ENCODE measurements at regions not wholly inside any gene's neighbourhood (a gene's known extent, or its start where the extent isn't known, plus 50 kb on each side); places are given as distances from the start of the nearest gene placed in this dataset.

GRCh38 chrY:7542256-7542858 is 630.8 kb upstream of the AMELY start:
- no peak overlapping the region for H3K27ac ChIP-seq (ENCODE audit: low read length)

GRCh38 chrY:7529396-7529795 is 617.8 kb upstream of the AMELY start:
- H3K9me2 ChIP-seq (ENCODE audit: insufficient read depth, low read length) = no peaks in the 10 kb centered on the region
- no peaks in the 10 kb centered on the region for H3K79me2 ChIP-seq (replicated peaks; ENCODE audit: insufficient read depth, low read length)
- no peaks in the 10 kb centered on the region for H3K27me3 ChIP-seq (ENCODE audit: insufficient read depth, low read depth, low read length)
- no peaks in the 10 kb centered on the region for H3K36me3 ChIP-seq (ENCODE audit: insufficient read depth, low read length)
- H3K9me3 ChIP-seq (ENCODE audit: low read length) = no peaks in the 10 kb centered on the region
- no peak overlapping the region for H3K4me3 ChIP-seq (ENCODE audit: low read length)
- H3K4me2 ChIP-seq (ENCODE audit: low read length) = no peak overlapping the region
- H4K20me1 ChIP-seq (ENCODE audit: insufficient read depth) = no peaks in the 10 kb centered on the region
- H3F3A ChIP-seq (ENCODE audit: insufficient read depth, low read length, poor library complexity, severe bottlenecking) = no peaks in the 10 kb centered on the region
- no peak overlapping the region for H3K27ac ChIP-seq (ENCODE audit: low read length)
- H3K9ac ChIP-seq (ENCODE audit: low read length) = no peak overlapping the region
- H2AFZ ChIP-seq (ENCODE audit: low read depth, low read length) = no peak overlapping the region
- no peak for TF ChIP-seq CTCF (IDR thresholded peaks at IDR 0.05; ENCODE audit: poor library complexity, severe bottlenecking)
- TF ChIP-seq POLR2AphosphoS5 (IDR thresholded peaks at IDR 0.05) = no peak
- no peak for TF ChIP-seq MXI1 (conservative IDR thresholded peaks at IDR 0.05; ENCODE audit: poor library complexity, severe bottlenecking)
- TF ChIP-seq RAD21 (conservative IDR thresholded peaks at IDR 0.05) = no peak
- TF ChIP-seq SMC3 (conservative IDR thresholded peaks at IDR 0.05; ENCODE audit: poor library complexity) = no peak
- no peak for TF ChIP-seq TAF1 (IDR thresholded peaks at IDR 0.05; ENCODE audit: low read depth)
- no peak for TF ChIP-seq EZH2 (IDR thresholded peaks at IDR 0.05; ENCODE audit: borderline replicate concordance, insufficient read depth, low read length, poor library complexity, severe bottlenecking)
- no peak for TF ChIP-seq EP300 (conservative IDR thresholded peaks at IDR 0.05; ENCODE audit: poor library complexity, severe bottlenecking)

More at GRCh38 chrY:7542256-7542858, 630.8 kb upstream of the AMELY start:
- H3K4me3 ChIP-seq (ENCODE audit: low read length) = no peak overlapping the region
- H3K36me3 ChIP-seq (ENCODE audit: insufficient read depth, low read length) = no peaks in the 10 kb centered on the region
- no peaks in the 10 kb centered on the region for H3K9me3 ChIP-seq (ENCODE audit: low read length)
- H3K79me2 ChIP-seq (replicated peaks; ENCODE audit: insufficient read depth, low read length) = no peaks in the 10 kb centered on the region
- H3K9me2 ChIP-seq (ENCODE audit: insufficient read depth, low read length) = no peaks in the 10 kb centered on the region
- H3K9ac ChIP-seq (ENCODE audit: low read length) = no peak overlapping the region
- TF ChIP-seq EZH2 (IDR thresholded peaks at IDR 0.05; ENCODE audit: borderline replicate concordance, insufficient read depth, low read length, poor library complexity, severe bottlenecking) (no peak), TAF1 (IDR thresholded peaks at IDR 0.05; ENCODE audit: low read depth) (no peak), REST (IDR thresholded peaks at IDR 0.05; ENCODE audit: borderline replicate concordance) (no peak), CTCF (IDR thresholded peaks at IDR 0.05; ENCODE audit: poor library complexity, severe bottlenecking) (no peak), RAD21 (conservative IDR thresholded peaks at IDR 0.05) (no peak), SMC3 (conservative IDR thresholded peaks at IDR 0.05; ENCODE audit: poor library complexity) (no peak), POLR2AphosphoS5 (IDR thresholded peaks at IDR 0.05) (no peak), EP300 (conservative IDR thresholded peaks at IDR 0.05; ENCODE audit: poor library complexity, severe bottlenecking) (no peak), MXI1 (conservative IDR thresholded peaks at IDR 0.05; ENCODE audit: poor library complexity, severe bottlenecking) (no peak)
- H4K20me1 ChIP-seq (ENCODE audit: insufficient read depth) = no peaks in the 10 kb centered on the region
- H2AFZ ChIP-seq (ENCODE audit: low read depth, low read length) = no peak overlapping the region
- no peaks in the 10 kb centered on the region for H3F3A ChIP-seq (ENCODE audit: insufficient read depth, low read length, poor library complexity, severe bottlenecking)
- no peak overlapping the region for H3K4me2 ChIP-seq (ENCODE audit: low read length)
- no peaks in the 10 kb centered on the region for H3K27me3 ChIP-seq (ENCODE audit: insufficient read depth, low read depth, low read length)
